Upper lobe of left lung (tissue), 6 donors: ENCODE measurements at regions not wholly inside any gene's neighbourhood (a gene's known extent, or its start where the extent isn't known, plus 50 kb on each side); places are given as distances from the start of the nearest gene placed in this dataset.

Source experiments
- ATAC-seq, 2 donors: fragments of 200-7000 bp; cut with Tn5 transposase; one replicate each; pipeline ENCODE4 v1.9.1; 2022; ENCODE audit warnings: mild to moderate bottlenecking in 2 of 2, moderate library complexity in 2 of 2; ENCODE audit not compliant: low FRiP score in 2 of 2
- DNase-seq, 2 donors: peaks; one replicate each; pipeline ENCODE4 v3.0.0-alpha.2; 2019 to 2020
- H3K27ac ChIP-seq, 4 donors: fragments of 200-600 bp; sonication (generic); one replicate each; pipeline ENCODE4 v1.5.1; 2016 to 2019
- H3K27me3 ChIP-seq, 4 donors: fragments of 200-600 bp; sonication (generic); one replicate each; pipeline ENCODE4 v1.5.1; 2017 to 2019
- H3K36me3 ChIP-seq, 4 donors: fragments of 200-600 bp; sonication (generic); one replicate each; pipeline ENCODE4 v1.5.1; 2016 to 2019
- H3K4me1 ChIP-seq, 4 donors: fragments of 200-600 bp; sonication (generic); one replicate each; pipeline ENCODE4 v1.5.1; 2018 to 2019
- H3K4me3 ChIP-seq, 4 donors: fragments of 200-600 bp; sonication (generic); one replicate each; pipeline ENCODE4 v1.5.1; 2017 to 2019; ENCODE audit warnings: mild to moderate bottlenecking in 2 of 4, moderate library complexity in 1 of 4
- H3K9me3 ChIP-seq, 4 donors: fragments of 200-600 bp; sonication (generic); one replicate each; pipeline ENCODE4 v1.5.1; 2018 to 2019
- CTCF ChIP-seq, 6 experiments: fragments of 450-650 bp in 4 of 6; fragments of 200-600 bp in 2 of 6; sonication (generic) in 2 of 6; IDR thresholded peaks; one replicate each; pipeline ENCODE4 v1.5.1; 2016 to 2019; ENCODE audit warnings: antibody characterized with exemption in 6 of 6
- EP300 ChIP-seq, 4 donors: sonication (generic); formaldehyde crosslinking; IDR thresholded peaks; one replicate each; pipeline ENCODE4 v1.5.1; 2017; ENCODE audit warnings: antibody characterized with exemption in 4 of 4, control low read depth in 2 of 4
- POLR2A ChIP-seq, 4 donors: fragments of 450-650 bp; IDR thresholded peaks; one replicate each; pipeline ENCODE4 v1.5.1; 2016 to 2017; ENCODE audit warnings: antibody characterized with exemption in 4 of 4, mild to moderate bottlenecking in 2 of 4
- POLR2AphosphoS5 ChIP-seq, 2 donors: sonication (generic); formaldehyde crosslinking; IDR thresholded peaks; one replicate each; pipeline ENCODE4 v1.5.1; 2017; ENCODE audit warnings: antibody characterized with exemption in 2 of 2
- WGBS, 2 donors: methylation state at CpG; one replicate each; pipeline ENCODE4 v1.1.5; 2017 to 2018; 5-methylcytosine and 5-hydroxymethylcytosine counted together
- donor health status: DM: no; HTN: no; CAD: no; lungs with moderate emphysema.
- donor health status: DM: no; HTN: yes; CAD: no; lungs with severe emphysema.

- Histone ChIP-seq H3K36me3 (no peaks in the 10 kb centered on the region), H3K27ac (peak overlapping the region in 2 of 4 donors; percentile 85 to 88), H3K27me3 (no peaks in the 10 kb centered on the region), H3K4me3 (no peak overlapping the region), H3K4me1 (peaks cover 56 to 77% (median 63%) of the 10 kb centered on the region in 4 donors), H3K9me3 (peaks cover 0 to 20% (median 8%) of the 10 kb centered on the region in 4 donors)
- ATAC-seq (no peak), DNase-seq (peak in 1 of 2 donors; percentile 51)
- TF ChIP-seq EP300 (IDR thresholded peaks at IDR 0.05) (no peak), CTCF (IDR thresholded peaks at IDR 0.05) (no peak), POLR2A (IDR thresholded peaks at IDR 0.05) (no peak), POLR2AphosphoS5 (IDR thresholded peaks at IDR 0.05) (no peak)
- WGBS, 2 donors = 73 to 83% methylated on average over 1 of the region's 1 CpG
These were observed 54.6 kb downstream of the ZFP36L2 start for GRCh38 chr2:43171789-43172188.

GRCh38 chr2:43170405-43171105 is 55.9 kb downstream of the ZFP36L2 start:
- TF ChIP-seq POLR2A (IDR thresholded peaks at IDR 0.05) (no peak), POLR2AphosphoS5 (IDR thresholded peaks at IDR 0.05) (no peak), CTCF (IDR thresholded peaks at IDR 0.05) (no peak), EP300 (IDR thresholded peaks at IDR 0.05) (no peak)

GRCh38 chr2:43169987-43170386 is 56.4 kb downstream of the ZFP36L2 start:
- H3K36me3 ChIP-seq = no peaks in the 10 kb centered on the region
- WGBS, 2 donors = 50 to 54% methylated on average over 9 of the region's 9 CpGs
- H3K9me3 ChIP-seq = peaks cover 0 to 6% (median 1%) of the 10 kb centered on the region in 4 donors
- peak overlapping the region; percentile 79 to 88 (median 86) for H3K27ac ChIP-seq
- H3K4me3 ChIP-seq = no peak overlapping the region
- TF ChIP-seq EP300 (IDR thresholded peaks at IDR 0.05) (no peak), POLR2A (IDR thresholded peaks at IDR 0.05) (no peak), CTCF (IDR thresholded peaks at IDR 0.05) (peak; percentile 36 to 65 (median 60)), POLR2AphosphoS5 (IDR thresholded peaks at IDR 0.05) (no peak)
- peaks cover 52 to 62% (median 60%) of the 10 kb centered on the region in 4 donors for H3K4me1 ChIP-seq
- ATAC-seq = peak; percentile 28 to 58
- H3K27me3 ChIP-seq = no peaks in the 10 kb centered on the region
- peak in 1 of 2 donors; percentile 70 for DNase-seq

More at GRCh38 chr2:43170405-43171105, 55.9 kb downstream of the ZFP36L2 start:
- no peak overlapping the region for H3K4me3 ChIP-seq
- H3K4me1 ChIP-seq = peaks cover 52 to 65% (median 62%) of the 10 kb centered on the region in 4 donors
- no peaks in the 10 kb centered on the region for H3K27me3 ChIP-seq
- ATAC-seq = no peak
- 72 to 81% methylated on average over 5 to 21 of the region's 21 CpGs for WGBS, 2 donors
- peak overlapping the region; percentile 79 to 88 (median 86) for H3K27ac ChIP-seq
- peak in 1 of 2 donors; percentile 47 for DNase-seq
- H3K9me3 ChIP-seq = peaks cover 0 to 12% (median 6%) of the 10 kb centered on the region in 4 donors
- no peaks in the 10 kb centered on the region for H3K36me3 ChIP-seq

GRCh38 chr2:43169099-43169945 is 57.1 kb downstream of the ZFP36L2 start:
- 42% methylated on average over 5 to 24 of the region's 24 CpGs for WGBS, 2 donors

More at GRCh38 chr2:43169099-43169945, 57.1 kb downstream of the ZFP36L2 start:
- Histone ChIP-seq H3K4me1 (peaks cover 52 to 58% (median 54%) of the 10 kb centered on the region in 4 donors), H3K4me3 (peak overlapping the region in 1 of 4 donors; percentile 16), H3K36me3 (no peaks in the 10 kb centered on the region), H3K27me3 (no peaks in the 10 kb centered on the region), H3K9me3 (no peaks in the 10 kb centered on the region), H3K27ac (peak overlapping the region; percentile 79 to 88 (median 86))
- peak; percentile 45 to 67 for ATAC-seq
- DNase-seq = peak in 1 of 2 donors; percentile 75
- TF ChIP-seq POLR2AphosphoS5 (IDR thresholded peaks at IDR 0.05) (peak; percentile 19 to 74), CTCF (IDR thresholded peaks at IDR 0.05) (no peak)
